Thymus (tissue), 11 donors: ENCODE measurements at regions not wholly inside any gene's neighbourhood (a gene's known extent, or its start where the extent isn't known, plus 50 kb on each side); places are given as distances from the start of the nearest gene placed in this dataset.
A peak's percentile ranks its signal among the peaks of the same experiment; 100 is the strongest.

Experiments
- DNase-seq, 9 donors: peaks; one replicate each; pipeline ENCODE4 v3.0.0-alpha.2; 2013; ENCODE audit warnings: low spot score in 9 of 9, low read depth in 6 of 9, missing footprints in 1 of 9
- H3K27ac ChIP-seq, 2 donors: one replicate each; pipeline ENCODE4 v1.5.1; 2013; ENCODE audit warnings: control low read depth in 1 of 2, low read depth in 1 of 2, low read length in 1 of 2, mild to moderate bottlenecking in 1 of 2, moderate library complexity in 1 of 2
- H3K27me3 ChIP-seq, 2 donors: one replicate each; pipeline ENCODE4 v1.5.1; 2013; ENCODE audit warnings: low read length in 1 of 2; ENCODE audit not compliant: control insufficient read depth in 2 of 2, insufficient read depth in 1 of 2
- H3K36me3 ChIP-seq, 2 donors: one replicate each; pipeline ENCODE4 v1.5.1; 2013; ENCODE audit warnings: low read length in 1 of 2, mild to moderate bottlenecking in 1 of 2, moderate library complexity in 1 of 2; ENCODE audit not compliant: control insufficient read depth in 2 of 2, insufficient read depth in 2 of 2
- H3K4me1 ChIP-seq, 2 donors: one replicate each; pipeline ENCODE4 v1.5.1; 2013; ENCODE audit warnings: low read length in 2 of 2; ENCODE audit not compliant: control insufficient read depth in 2 of 2, insufficient read depth in 2 of 2
- H3K4me3 ChIP-seq, 2 donors: one replicate each; pipeline ENCODE4 v1.5.1; 2013; ENCODE audit warnings: low read length in 2 of 2, control low read depth in 1 of 2, mild to moderate bottlenecking in 1 of 2
- H3K9me3 ChIP-seq, 2 donors: one replicate each; pipeline ENCODE4 v1.5.1; 2013; ENCODE audit warnings: low read length in 1 of 2, mild to moderate bottlenecking in 1 of 2; ENCODE audit not compliant: control insufficient read depth in 2 of 2, insufficient read depth in 1 of 2
- WGBS: extraction: QIAGEN DNeasy Blood & Tissue Kit; methylation state at CpG from one replicate; pipeline ENCODE4 v1.1.7; 2013; 5-methylcytosine and 5-hydroxymethylcytosine counted together
- donor health status: healthy.

- no peak overlapping the region for H3K4me3 ChIP-seq
- H3K36me3 ChIP-seq = no peaks in the 10 kb centered on the region
- H3K27me3 ChIP-seq = no peaks in the 10 kb centered on the region
- WGBS = 93% methylated on average over 37 of the region's 37 CpGs
- H3K9me3 ChIP-seq = peaks cover 0 to 22% of the 10 kb centered on the region in 2 donors
- no peak overlapping the region for H3K27ac ChIP-seq
- no peaks in the 10 kb centered on the region for H3K4me1 ChIP-seq
- no peak for DNase-seq
These were observed 58.6 kb downstream of the PHETA1 start for GRCh38 chr12:111310076-111310870.

GRCh38 chr12:111309584-111309983 is 59.3 kb downstream of the PHETA1 start:
- DNase-seq = no peak
- 5% methylated on average over 3 of the region's 3 CpGs for WGBS
- peaks cover 0 to 28% of the 10 kb centered on the region in 2 donors for H3K9me3 ChIP-seq
- H3K36me3 ChIP-seq = no peaks in the 10 kb centered on the region
- H3K4me3 ChIP-seq = no peak overlapping the region
- no peaks in the 10 kb centered on the region for H3K4me1 ChIP-seq
- H3K27ac ChIP-seq = no peak overlapping the region
- H3K27me3 ChIP-seq = no peaks in the 10 kb centered on the region

GRCh38 chr12:111308473-111308872 is 60.4 kb downstream of the PHETA1 start:
- Histone ChIP-seq H3K9me3 (peaks cover 1 to 37% of the 10 kb centered on the region in 2 donors), H3K27me3 (no peaks in the 10 kb centered on the region), H3K4me1 (no peaks in the 10 kb centered on the region), H3K36me3 (no peaks in the 10 kb centered on the region), H3K4me3 (no peak overlapping the region), H3K27ac (no peak overlapping the region)
- WGBS = 95% methylated on average over 7 of the region's 7 CpGs
- DNase-seq = no peak

- no peak for DNase-seq
- Histone ChIP-seq H3K4me1 (no peaks in the 10 kb centered on the region), H3K27ac (no peak overlapping the region), H3K4me3 (no peak overlapping the region), H3K27me3 (no peaks in the 10 kb centered on the region), H3K36me3 (no peaks in the 10 kb centered on the region), H3K9me3 (peaks cover 1 to 38% of the 10 kb centered on the region in 2 donors)
- WGBS = 44% methylated on average over 3 of the region's 3 CpGs
These were observed 64.2 kb downstream of the PHETA1 start for GRCh38 chr12:111304642-111305071.

- WGBS = 93% methylated on average over 3 of the region's 3 CpGs
- no peaks in the 10 kb centered on the region for H3K4me1 ChIP-seq
- H3K27ac ChIP-seq = no peak overlapping the region
- no peak for DNase-seq
- no peaks in the 10 kb centered on the region for H3K27me3 ChIP-seq
- H3K4me3 ChIP-seq = no peak overlapping the region
- no peaks in the 10 kb centered on the region for H3K36me3 ChIP-seq
- peaks cover 1 to 38% of the 10 kb centered on the region in 2 donors for H3K9me3 ChIP-seq
These were observed 65.4 kb downstream of the PHETA1 start for GRCh38 chr12:111303531-111303930.

GRCh38 chr12:111298582-111299436 is 70.1 kb downstream of the PHETA1 start:
- peak in 8 of 9 donors; percentile 8 to 50 (median 24) for DNase-seq
- H3K4me1 ChIP-seq = no peaks in the 10 kb centered on the region
- peaks cover 0 to 5% of the 10 kb centered on the region in 2 donors for H3K9me3 ChIP-seq
- no peak overlapping the region for H3K4me3 ChIP-seq
- H3K27ac ChIP-seq = no peak overlapping the region
- WGBS = 57% methylated on average over 14 of the region's 14 CpGs
- H3K27me3 ChIP-seq = no peaks in the 10 kb centered on the region
- H3K36me3 ChIP-seq = no peaks in the 10 kb centered on the region

- WGBS = 92% methylated on average over 12 of the region's 12 CpGs
These were observed 71.0 kb downstream of the PHETA1 start for GRCh38 chr12:111297703-111298426.

GRCh38 chr12:111296906-111297463 is 71.9 kb downstream of the PHETA1 start:
- Histone ChIP-seq H3K27me3 (no peaks in the 10 kb centered on the region), H3K4me3 (no peak overlapping the region), H3K27ac (no peak overlapping the region), H3K36me3 (no peaks in the 10 kb centered on the region), H3K4me1 (no peaks in the 10 kb centered on the region), H3K9me3 (no peaks in the 10 kb centered on the region)
- 88% methylated on average over 7 of the region's 7 CpGs for WGBS
- DNase-seq = no peak

More at GRCh38 chr12:111297703-111298426, 71.0 kb downstream of the PHETA1 start:
- H3K4me1 ChIP-seq = no peaks in the 10 kb centered on the region
- H3K4me3 ChIP-seq = no peak overlapping the region
- H3K27me3 ChIP-seq = no peaks in the 10 kb centered on the region
- no peaks in the 10 kb centered on the region for H3K9me3 ChIP-seq
- no peaks in the 10 kb centered on the region for H3K36me3 ChIP-seq
- H3K27ac ChIP-seq = no peak overlapping the region
- DNase-seq = no peak
